HG02798 (cell line): ENCODE measurements at regions not wholly inside any gene's neighbourhood (a gene's known extent, or its start where the extent isn't known, plus 50 kb on each side); places are given as distances from the start of the nearest gene placed in this dataset.

Experiments
- ATAC-seq: cut with Tn5 transposase; IDR thresholded peaks from one replicate; pipeline ENCODE4 v1.9.1; 2021; ENCODE audit warnings: mild to moderate bottlenecking; ENCODE audit not compliant: unreplicated experiment, poor library complexity

DNA sequence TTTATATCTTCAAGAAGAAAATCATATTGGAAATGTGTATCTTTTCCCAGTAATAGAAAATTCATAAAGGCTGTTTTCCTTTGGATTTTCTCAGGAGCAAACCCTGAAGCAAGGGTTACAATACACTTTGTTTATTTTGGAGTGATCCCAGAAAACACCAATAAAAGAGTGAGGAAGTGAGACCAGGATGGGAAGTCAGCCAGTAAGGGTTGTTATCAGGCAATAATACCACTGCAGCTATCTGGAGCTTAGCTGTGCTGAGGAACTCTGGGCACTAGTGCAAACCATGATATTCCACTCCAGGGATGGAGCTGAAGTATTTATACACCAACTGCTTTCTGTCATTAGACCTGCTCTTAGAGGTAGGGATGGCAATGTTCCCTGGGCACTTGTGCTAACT, 1002.3 kb downstream of the FLRT2 start:
- no peak for ATAC-seq

DNA sequence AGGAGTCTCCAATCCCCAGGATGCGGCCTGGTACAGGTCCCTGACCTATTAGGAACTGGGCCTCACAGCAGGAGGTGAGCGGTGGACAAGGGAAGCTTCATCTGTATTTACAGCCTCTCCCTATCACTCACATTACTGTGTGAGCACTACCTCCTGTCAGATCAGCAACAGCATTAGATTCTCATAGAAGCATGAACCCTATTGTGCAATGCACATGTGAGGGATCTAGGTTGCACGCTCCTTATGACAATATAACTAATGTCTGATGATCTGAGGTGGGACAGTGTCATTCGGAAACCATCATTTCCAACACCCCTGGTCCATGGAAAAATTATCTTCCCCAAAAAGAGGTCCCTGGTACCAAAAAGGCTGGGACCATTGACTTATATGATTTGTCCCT, 1000.5 kb downstream of the FLRT2 start:
- no peak for ATAC-seq

DNA sequence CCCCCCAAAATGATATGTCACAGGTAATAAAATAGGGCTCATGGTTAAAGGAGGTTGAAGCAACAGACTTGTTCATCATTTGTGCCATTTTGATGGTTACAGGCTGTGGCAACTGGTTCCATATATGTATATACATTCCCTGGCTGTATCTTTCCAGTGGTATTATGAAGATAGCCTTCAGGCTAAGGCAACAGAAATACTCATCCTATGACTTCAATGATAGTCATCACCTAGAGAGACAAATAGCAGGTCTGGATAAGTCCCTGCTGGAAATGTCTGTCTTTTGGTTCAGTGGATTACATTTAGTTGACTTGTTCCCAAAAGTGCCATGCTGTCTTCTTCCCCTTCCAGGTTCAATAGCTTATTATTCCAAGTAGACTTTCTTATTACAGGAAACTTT, 997.4 kb downstream of the FLRT2 start:
- no peak for ATAC-seq

DNA sequence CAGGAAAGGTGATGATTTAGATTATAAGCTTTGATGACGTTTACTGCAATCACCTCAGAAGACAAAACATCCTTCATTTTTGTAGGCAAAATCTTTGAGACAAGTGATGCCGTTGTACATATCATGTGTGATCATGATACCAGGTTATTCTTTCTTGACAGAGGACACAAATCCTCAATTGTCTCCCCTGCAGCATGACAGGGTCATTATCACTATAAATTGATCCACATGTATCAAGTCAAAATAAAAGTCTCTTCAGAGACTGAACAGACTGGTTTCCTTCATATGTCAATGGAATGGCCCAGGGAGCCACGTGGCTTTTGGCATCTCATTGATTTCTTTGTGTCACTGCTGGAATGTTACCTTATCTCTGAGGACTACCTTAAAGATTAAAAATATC, 995.7 kb downstream of the FLRT2 start:
- ATAC-seq = no peak

DNA sequence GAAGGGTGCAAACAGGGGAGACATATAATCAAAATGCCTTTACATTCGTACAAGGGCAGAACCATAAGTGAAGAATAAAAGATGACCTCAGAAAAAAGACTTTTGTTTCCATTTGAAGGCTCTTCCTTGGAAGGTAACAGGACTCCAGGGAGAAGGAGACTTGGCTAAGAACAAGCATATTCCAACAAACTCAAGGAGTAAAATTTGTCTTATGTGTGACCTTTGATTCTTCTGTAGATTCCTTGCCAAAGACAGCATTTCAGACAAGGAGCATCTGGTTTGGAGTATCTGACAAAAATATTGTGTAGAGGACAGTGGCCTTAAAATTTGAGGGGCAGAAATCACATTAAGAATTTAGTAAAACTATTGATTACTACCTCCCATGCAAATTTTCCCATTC, 991.9 kb downstream of the FLRT2 start:
- ATAC-seq = no peak

DNA sequence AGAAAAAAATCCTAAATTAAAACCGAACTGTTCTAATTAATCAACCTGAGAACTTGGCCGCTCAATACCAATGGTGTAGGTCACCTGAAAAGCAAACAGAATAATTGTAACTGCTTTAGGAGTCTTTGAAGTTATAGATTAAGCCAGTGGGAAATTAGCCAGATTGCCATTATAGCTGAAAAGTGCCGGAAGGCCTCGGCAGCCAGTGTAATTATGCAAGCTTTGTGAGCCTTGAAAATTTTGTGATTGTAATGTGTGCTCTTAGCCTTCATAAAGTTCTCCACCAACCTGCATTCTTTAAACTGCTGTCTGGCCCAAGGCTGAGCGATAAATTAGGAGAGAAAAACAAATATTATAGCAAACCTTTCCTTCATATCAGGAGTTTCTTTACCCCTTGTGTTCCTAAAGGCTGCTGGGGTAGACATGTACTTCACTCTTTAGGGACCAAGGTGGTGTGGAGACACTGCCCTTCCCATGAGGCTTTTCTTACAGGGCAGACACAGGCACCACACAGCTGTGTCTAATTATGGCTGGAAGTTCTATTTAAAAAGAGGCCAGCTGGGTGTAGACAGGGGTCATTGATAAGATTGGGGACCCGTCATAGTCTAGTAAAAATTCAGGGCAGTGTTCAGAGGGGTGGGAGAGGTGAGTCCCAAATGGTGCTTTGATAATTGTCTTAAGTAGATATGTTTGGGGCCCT, 991.2 kb downstream of the FLRT2 start:
- ATAC-seq = no peak

DNA sequence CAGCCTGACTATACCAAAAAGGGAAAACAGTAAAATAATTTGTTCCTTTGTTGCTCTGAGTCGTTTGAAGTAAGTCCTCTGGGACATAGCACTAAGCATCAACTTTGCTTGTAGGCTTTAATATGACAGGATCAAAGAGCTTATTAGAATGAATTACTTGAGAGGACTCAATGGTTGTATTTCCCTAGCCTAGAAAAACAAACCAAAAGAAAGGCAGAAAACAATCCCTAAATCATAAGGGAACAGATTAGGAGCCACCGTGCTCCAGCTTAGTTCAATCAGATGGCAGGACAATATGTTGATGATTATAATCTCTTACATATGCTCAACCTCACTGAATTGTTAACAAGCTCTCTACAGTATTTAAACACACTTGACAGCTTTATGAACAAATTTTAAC, 988.4 kb downstream of the FLRT2 start:
- no peak for ATAC-seq

DNA sequence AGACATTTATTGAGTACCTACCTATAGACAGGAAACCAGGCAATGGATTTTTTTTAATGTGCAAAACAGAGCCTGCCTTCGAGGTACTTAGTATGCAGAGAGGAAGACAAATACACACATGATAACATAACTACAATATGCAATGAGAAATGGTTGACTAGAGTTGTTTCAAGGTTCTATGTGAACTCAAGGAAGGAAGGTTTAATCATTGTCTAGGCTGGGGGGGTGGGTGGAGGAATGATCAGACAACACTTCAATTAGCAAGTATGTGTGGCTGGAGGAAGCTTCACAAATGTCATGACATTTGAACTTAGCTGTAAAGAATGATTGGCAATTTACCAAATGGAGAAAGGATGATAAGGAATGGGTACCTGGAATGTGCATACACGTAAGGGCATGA, 985.3 kb downstream of the FLRT2 start:
- no peak for ATAC-seq

DNA sequence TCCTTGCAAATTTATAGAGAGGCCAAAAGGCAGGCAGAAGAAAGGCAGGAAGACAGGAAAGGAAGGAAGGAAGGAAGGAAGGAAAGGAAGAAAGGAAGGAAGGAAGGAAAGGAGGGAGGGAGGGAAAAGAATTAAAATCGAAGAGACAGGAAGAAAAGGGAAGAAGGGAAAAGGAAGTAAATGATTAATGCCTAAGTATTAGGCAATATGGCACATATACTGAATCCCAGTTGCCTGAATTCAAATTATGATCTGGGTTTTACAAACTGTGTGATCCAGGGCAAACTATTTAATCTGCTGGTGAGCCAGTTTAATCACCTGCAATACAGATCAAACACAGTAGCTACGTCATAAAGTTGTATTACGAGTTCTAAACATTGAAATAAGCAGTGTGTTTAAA, 983.6 kb downstream of the FLRT2 start:
- ATAC-seq = no peak

DNA sequence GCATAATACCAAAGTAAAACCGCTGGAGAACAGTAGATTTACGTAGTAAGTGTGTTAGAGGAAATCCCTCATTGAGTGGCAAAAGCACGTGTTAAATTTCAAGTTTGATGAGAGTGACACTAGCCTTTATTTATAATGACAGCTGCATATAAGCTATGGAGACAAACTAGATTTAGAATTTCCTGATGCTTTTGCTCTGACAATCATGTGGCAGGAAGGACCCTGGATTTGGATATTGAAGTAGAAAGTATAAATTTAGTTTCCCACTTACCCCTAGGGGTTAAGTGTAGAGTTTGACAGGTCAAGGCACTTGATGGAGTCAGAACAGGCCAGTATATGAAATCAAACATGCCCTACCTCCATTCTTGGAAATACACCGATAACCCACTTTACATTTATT, 983.1 kb downstream of the FLRT2 start:
- no peak for ATAC-seq

DNA sequence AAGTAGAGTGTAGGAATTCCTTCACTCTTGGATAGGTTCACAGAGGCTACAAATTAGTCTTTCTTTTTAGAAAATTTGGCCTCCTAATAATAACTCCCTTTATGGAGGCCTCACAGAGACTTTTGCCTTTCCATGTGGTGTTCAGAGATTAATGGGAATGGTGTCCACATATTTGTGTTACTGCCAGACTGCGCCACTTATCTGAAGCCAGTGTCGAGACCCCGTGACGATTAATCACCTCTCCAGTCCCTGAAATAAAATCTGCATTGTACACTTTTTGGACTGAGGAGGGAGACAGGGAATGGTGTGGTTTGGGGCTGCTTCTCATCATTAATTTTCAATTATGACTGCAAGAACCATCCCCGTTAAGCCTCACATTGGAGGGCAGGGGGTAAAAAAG, 980.5 kb downstream of the FLRT2 start:
- no peak for ATAC-seq

DNA sequence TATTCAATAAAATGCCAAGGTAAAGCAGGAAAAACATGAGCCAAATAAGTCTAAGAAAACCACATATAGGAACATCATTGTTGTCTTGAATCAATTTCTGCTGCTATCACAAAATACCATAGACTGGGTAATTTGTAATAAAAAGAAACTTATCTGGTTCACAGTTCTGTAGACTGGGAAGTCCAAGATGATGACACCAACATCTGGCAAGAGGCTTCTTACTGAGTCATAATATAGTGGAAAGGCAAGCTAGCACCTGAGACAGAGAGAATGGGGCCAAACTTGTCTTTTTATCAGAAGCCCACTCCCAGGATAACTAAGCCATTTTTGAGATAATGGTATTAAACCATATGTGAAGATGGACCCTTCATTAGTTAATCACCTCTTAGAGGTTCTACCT, 975.9 kb downstream of the FLRT2 start:
- no peak for ATAC-seq

DNA sequence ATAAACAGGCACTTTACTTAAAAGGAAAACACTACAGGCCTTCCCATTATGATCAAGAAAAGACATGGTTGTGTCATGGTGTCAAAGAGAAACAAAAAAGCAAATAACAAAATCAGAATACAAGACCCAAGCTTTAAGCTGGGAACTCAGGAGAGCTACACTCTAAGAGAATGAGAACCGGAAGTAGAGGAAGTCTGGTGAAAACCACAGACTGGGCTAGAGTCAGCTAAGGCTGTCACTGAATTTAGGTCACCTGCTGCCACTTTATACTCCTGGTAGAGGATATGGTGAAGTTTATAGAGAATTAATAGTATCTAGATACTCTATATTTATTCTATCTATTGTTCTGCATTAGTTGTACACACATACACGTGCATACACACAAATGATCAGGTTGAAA, 971.7 kb downstream of the FLRT2 start:
- no peak for ATAC-seq

DNA sequence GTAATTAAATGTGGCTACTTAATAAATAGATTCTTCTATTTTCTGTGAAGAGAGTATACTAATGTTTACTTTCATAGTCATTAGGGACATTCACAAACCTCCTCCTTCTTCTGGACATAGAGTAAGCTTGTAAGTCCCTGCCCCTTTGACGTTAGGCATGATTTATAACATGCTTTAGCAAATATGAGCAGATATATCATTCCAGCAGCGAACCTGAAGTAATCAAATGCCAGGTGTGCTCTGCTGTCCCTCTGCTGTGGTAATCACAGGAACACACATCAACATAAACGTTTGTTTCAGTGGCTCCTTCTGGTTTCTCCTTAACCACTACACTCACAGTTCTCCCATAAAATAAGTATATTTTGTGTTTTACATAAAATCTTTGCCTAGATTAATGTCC, 961.8 kb downstream of the FLRT2 start:
- no peak for ATAC-seq

DNA sequence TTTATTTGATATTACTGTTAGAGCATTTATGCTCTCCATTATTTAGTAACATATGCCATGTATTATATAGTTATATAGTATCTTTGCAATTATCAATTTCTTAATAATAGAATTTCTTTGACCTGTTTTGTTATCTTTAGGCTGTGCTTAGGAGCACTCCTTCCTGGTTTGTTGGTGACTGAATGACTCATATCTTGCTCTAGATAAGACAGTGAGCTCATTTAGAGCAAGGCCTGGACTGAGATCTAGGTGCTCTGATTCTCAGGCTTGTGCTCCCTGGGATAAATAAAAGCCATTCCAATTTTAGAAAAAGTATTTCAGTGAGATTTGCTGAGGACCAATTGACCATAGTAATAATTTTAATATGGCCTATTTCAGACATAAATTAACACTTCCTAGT, 951.2 kb downstream of the FLRT2 start:
- no peak for ATAC-seq

DNA sequence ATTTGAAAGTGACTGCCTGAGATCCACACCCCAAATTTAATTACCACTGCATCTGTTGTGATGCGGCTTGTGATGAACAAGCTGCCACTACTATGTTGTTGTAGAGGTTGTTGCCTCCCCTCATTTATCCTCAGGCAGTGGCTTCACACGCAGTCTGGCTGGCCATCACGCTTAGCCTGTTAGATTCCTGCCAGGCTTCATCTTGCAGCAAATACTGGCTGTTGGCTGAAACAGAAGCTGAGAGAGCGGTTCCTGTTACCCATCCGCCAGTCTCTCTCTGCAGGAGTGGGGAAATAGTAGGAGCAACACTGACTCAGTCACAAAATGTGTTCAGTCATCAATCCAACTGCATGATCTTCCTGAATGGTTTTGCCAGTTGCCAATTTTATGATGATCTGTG, 934.4 kb downstream of the FLRT2 start:
- no peak for ATAC-seq

DNA sequence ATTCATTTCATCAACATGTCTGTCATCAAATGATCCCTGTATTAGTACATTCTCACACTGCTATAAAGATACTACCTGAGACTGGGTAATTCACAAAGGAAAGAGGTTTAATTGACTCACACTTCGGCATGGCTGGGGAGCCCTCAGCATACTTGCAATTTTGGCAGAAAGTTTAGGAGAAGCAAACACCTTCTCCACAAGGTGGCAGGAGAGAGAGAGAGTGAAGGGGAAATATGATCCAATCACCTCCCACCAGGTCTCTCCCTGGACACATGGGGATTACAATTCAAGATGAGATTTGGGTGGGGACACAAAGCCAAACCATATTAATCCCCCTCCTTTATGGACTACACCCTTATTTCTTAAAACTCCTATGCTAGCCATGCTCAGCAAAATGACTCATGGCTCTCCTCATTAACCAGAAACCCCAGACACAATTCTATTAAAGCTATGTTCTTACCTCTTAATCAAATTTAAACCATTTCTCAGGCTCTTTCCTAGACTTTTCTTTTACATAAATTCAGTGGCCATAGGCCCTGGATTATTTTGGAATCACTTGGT, 932.3 kb downstream of the FLRT2 start:
- ATAC-seq = no peak

DNA sequence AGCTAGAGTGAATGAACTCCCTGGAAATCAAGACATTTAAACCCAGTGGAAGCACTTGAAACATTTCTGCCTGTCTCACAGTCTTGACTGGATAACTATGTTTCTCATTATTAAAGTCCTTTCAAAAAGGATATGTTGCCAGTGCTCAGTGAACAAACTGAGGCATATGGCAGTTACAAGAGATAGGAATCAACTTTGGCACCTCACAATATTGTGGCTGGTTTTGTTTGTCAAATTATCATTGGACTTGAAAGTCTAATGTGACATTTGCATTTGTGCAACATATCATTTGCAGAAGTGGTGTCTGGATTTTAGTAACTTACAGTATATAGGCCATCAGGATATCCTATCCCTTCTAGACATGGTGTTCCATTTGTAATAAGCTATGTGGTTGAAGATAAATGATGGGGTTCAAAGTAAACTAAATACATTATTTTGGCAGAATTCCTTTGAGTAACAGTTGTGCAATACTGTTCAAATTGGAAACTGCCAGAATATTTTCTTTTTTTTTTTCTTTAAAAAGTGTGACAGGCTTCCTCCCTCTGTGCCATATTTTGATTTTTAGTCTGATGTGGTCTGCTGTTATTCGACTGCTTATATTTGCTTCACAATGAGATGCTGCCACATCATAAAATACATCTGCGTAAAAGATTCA, 927.7 kb downstream of the FLRT2 start:
- ATAC-seq = no peak

DNA sequence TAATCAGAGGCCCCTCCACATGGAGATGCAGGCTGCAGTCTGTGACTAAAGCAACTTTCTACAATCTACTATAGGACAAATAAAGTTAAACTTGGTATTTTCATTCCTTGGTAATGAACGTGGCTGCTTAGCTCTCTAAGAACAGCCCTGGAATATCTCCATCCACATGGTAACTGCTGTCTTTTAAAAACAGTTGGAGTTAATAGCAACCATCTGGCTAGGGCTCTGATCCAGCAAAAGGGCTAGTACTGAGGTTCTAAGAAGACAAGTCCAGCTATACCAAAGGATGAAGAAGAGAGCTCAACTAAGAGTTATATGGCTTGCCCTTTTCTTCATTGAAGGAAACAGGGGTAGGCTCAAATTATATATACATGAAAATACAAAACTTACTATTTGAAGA, 920.1 kb downstream of the FLRT2 start:
- ATAC-seq = no peak

DNA sequence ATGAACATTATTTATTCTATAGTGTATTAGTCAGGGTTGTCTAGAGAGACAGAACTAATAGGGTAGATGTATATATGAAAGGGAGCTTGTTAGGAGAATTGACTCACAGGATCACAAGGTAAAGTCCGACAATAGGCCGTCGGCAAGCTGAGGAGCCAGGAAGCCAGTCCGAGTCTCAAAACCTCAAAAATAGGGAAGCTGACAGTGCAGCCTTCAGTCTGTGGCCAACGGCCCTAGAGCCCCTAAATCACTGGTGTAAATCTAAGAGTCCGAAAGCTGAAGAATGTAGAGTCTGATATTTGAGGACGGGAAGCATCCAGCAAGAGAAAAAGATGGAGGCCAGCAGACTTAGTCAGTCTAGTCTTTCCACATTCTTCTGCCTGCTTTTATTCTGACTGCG, 912.2 kb downstream of the FLRT2 start:
- no peak for ATAC-seq

DNA sequence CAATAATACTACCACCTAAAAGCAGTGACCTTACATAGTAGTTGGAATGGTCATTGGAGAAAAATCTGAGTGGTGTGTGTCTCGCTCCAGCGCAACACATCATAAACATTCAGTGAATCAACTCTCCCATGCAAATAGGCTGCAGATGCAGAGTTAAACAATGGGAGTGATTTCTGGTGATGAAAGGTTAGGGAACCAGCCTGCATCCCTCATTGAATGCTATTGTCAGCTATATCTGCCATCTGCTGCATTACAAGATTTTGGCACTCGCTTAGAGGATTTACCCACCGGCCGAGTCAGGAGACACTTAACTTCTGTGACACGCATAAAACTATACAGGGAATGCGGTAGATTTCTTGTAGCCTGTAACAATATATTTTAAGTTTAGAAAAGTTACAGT, 900.9 kb downstream of the FLRT2 start:
- no peak for ATAC-seq

DNA sequence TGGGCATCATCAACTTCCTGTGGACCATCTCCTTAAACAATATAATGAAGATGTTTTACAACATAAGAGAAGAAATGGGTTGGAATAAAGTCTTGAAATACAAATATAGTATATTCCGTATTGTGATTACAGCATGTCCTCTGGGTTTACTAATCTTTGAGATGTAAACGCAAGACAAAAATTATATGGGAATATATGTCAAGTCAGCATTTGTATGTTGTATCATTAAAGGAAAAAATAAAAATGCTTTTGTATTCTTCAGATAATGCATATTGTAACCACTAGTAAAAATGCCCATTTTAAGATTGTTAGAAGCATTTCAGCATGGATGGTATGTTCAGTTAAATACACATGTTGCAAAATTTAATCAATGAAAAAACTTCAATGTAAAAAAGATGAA, 893.3 kb downstream of the FLRT2 start:
- ATAC-seq = no peak
